NCI-H146 treated with DMSO at 0.1 percent for 48 hours (cell line): ENCODE measurements at regions not wholly inside any gene's neighbourhood (a gene's known extent, or its start where the extent isn't known, plus 50 kb on each side); places are given as distances from the start of the nearest gene placed in this dataset.
"Not testable (repeated sequence)": the region's sequence is repeated elsewhere in the genome, so short reads cannot be mapped to it uniquely, and the experiment has no call there.

Source experiments
- DNase-seq: peaks from one replicate; lab custom pipeline; 2025; ENCODE audit not compliant: unreplicated experiment; lab: John Stamatoyannopoulos, UW

DNA sequence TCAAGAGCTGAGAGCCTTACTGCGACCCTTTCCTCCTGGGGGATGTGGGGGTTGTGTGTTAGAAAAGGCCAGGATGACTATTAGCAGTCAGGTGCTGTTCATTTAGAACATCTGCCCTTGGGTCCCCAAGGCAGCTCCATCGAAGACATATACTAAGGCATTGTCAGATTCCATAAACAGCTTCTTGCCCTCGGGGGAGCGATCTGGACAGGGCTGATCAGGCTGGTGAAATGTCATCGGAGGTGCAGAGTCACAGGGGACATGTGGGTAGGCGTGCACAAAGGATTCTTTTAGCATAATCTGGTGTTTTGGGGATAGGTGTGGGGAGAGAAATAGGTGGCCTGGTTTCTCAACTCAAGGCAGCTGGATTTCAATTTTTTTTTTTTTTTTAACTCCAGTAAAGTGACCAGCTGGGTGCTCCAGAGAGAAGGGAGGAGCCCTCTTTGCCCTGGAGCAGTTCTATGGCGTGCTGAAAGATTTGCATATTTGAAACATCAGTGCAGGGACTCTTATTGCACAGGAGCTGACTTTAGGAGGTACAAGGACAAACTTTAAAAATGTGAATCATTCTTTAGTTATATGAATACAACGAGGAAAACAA is 160.1 kb downstream of the SUDS3 start:
- peak; percentile 74 for DNase-seq

GRCh38 chr12:118537481-118537917 is 161.1 kb downstream of the SUDS3 start:
- DNase-seq: peak; percentile 43

DNA sequence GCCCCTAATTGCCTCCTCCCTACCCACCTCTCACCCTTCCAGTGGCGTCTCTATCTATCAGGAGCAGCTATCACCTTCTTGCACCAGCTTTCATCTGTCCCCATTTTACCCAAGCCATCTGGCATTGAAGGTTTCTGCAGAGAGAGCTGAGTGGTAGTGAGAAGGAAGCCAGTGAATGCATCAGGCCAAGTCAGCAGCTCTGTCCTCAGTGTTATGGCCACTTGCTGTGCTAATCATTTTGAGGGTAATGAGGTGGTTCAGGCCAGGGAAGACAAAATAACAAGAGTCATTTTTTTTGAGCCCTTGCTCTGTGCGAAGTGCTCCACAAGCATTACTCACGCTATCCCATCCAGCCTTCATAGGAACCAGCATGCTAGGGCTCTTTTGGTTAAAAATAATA is 164.7 kb downstream of the SUDS3 start:
- DNase-seq: no peak

GRCh38 chr12:118541934-118542333 is 165.6 kb downstream of the SUDS3 start:
- no peak for DNase-seq

GRCh38 chr12:118543651-118544050 is 167.3 kb downstream of the SUDS3 start:
- DNase-seq: no peak

DNA sequence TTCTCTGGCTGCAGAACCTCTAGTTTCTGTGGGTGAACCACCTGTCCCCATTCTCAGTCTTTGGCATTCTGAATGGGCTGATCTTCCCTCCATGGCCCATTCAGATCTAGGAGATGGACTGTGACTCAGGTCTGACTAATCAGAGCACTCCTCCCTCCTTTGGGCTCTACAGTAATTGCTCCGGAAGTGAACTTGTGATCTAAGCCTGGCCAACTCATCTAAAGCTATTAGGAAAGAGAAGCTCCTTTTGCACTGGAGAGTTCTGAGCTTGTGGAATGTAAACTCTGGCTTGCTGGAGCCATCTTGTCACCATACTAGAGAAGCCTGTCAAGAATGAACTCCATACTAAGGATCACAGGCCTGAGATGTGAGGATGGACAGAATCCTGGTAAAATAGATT is 168.2 kb downstream of the SUDS3 start:
- DNase-seq: no peak

GRCh38 chr12:118547606-118548005 is 171.3 kb downstream of the SUDS3 start:
- DNase-seq: not testable (repeated sequence)

DNA sequence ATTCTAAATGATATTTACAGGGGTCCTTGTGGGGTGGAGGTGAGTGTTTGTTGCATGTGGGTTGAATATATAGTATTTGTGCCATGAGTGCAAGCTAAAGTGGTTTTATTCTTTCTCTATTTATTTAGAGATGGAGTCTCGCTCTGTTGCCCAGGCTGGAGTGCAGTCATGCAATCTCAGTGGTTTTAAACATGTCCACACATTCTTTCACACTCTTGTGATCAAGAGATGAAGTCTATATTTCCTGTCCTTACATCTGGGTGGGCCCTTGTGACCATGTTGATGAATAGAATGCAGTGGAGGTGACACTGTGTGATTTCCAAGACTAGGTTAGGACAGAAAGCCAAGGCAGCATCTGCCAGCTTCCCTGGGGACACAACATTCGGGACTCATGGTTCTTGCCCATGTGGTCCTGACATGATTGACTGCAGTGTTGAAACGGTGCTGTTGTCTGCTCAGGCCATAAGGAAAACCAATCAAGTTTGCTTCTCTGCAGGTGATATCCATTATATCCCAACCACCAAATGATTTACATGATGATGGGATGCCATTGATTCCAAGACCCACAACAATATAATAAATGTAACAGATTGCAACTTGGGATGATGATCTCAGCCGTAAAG is 172.6 kb downstream of the SUDS3 start:
- no peak for DNase-seq

DNA sequence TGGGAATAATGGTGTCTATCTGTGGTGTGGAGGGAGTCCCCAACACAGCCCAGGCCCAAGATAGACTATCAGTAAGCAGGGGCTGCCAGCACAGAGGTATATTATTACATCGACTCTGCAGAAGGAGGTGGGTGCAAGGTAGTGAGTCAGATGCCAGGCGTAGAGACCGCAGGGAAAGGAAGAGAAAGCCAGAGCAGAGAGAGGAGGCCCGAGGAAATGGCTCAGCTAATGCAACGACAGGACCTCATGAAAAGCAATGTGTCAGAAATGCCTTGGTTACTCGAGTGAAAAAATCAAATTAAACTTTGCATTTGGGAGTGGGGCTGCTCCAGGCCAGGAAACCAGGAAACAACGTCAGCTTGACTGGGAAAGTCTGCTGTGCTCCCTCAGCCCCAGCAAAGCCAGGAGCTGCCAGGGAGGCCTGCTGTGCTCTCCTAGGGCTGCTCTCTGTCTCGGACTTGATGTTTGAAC is 173.2 kb downstream of the SUDS3 start:
- peak; percentile 53 for DNase-seq

GRCh38 chr12:118553856-118554504 is 177.6 kb downstream of the SUDS3 start:
- DNase-seq: no peak

- no peak for DNase-seq
These were observed 182.6 kb downstream of the SUDS3 start for GRCh38 chr12:118558941-118559340.

DNA sequence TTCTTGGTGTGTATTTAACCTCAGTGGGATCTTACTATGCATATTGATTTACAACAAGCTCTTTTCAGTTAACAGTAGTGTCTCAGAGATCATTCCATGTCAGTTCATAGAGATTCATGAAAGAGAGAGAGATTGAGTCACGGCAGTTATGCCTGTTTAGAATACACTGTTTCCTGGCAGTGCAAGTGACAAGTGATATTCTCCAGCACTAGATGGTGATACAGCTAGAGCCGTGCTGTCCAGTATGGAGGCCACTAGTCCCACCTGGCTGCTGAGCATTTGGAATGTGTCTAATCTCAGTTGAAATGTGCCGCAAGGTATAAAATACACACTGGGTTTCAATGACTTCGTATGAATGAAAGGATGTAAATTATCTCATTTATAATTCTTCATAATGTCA is 184.4 kb downstream of the SUDS3 start:
- peak; percentile 26 for DNase-seq

DNA sequence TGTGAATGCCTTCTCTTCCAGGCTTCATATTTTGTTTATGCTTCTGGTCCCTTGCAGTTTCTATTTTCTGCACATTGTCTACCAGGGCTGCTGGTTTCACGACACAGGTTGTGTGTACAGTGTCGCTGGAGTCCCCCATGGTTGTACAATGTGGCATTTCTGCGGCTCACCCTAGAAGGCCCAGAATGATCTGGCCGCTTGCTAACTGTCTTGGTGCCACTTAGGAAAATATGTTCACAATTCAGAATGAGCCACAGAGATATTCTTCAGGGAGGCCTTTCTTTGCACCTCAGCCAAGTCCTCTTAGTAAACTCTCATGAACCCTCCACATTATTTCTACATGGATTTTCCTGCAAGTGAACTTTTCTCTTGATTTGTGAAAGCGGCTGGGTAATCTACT is 195.4 kb downstream of the SUDS3 start:
- DNase-seq: no peak

DNA sequence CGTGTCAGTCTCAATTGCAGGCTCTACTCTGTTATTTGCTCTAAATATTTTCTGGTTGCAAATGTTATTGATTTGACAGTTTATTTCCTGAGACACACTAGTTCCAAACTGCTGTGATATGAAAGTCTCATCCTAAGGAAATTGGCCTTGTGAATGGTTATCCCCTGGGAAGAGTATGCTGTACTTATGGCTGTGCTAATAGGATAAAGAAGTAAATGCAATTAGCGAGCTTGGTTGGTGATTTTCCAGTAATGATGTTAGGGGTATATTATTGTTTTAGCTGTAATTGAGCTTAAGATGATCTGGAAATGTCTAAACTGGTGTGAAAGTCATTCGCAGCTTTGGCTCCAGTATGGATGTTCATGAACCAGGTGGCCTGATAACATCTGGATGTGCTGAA is 197.9 kb downstream of the SUDS3 start:
- DNase-seq: no peak

DNA sequence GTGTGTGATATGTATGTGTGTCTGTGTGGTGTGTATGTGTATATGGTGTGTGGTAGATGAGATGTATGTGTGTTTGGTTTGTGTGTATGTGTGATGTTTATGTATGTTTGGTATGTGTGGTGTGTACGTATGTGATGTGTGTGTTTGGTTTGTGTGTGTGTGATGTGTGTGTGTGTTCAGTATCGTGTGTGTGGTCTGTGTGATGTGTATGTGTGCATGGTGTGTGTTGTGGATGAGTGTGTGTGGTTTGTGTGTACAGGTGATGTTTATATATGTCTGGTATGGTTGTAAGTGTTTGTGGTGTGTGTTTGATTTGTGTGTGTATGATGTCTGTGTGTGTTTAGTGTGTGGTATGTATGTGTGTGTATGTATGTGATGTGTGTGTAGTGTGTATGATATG is 199.4 kb downstream of the SUDS3 start:
- DNase-seq: no peak

- no peak for DNase-seq
These were observed 205.0 kb downstream of the SUDS3 start for GRCh38 chr12:118581371-118581770.

GRCh38 chr12:118582863-118583262 is 206.5 kb downstream of the SUDS3 start:
- DNase-seq: no peak

DNA sequence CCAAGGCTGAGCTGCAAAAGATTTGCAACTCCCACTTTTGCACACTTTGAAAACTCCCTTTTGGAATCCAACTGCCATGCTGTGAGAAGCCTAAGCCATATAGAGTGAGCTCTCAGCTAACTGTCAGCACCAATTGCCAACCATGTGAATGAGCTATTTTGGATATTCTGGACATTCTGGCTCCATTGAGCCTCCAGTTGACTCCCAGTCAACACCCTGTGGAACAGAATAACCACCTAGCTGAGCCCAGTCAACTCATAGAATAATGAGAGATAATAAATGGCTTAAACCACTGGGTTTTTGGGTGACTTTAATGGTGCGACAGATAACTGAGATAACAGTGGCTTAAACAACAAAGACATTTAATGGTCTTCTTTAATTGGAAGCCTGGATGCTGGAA is 210.1 kb downstream of the SUDS3 start:
- no peak for DNase-seq

DNA sequence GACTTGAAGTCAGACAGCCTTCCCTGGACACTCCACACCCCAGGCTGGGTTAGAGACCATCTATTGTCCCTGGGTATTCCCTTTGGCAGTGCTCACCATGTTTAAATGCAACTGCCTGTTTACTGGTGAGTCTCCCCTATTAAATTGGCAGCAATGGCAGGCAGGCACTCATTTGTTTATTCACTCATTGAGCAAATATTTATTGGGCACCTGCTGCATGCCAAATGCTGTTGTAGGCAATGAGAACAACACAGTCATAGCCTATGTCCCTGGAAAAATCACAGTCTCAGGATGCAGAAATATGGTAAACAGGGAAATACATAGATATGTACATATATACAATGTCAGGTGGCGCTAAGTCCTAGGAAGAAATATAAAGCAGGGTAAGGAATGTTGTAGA is 212.8 kb downstream of the SUDS3 start:
- no peak for DNase-seq

GRCh38 chr12:118590406-118591150 is 214.2 kb downstream of the SUDS3 start:
- DNase-seq: no peak

DNA sequence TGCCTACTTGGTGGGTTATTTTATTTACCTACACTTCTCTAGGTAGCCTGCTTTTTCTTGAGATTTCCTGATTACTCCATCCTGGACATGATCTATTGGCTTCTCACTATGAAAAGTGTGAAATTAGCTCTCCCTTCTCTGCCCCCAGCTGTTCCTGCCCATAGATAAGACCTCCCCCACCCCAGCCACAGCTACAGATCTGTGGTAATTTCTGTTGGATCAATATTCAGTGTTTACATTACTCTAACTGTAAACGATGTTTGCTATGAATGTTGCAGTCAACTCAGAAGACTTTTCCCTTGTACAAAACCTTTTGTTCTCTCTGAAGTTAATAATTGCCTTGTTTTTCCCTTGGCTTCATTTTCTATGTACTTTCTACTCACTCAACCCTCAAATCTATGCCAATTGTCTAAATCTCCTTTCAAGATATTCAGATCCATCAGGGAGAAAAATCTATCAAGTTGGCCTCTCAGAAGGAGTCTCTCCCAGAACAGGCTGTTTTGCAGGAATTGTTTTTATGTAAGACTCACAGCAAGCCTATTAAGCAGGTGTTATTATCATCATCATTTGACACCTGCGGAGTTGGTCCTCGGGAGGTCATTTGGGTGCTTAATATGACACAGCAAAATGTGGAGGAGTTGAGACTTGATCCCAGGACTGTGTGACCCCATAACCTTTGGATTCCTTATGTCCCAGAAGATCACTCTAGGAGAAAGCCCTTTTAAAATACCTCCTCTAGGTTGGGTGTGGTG is 227.4 kb downstream of the SUDS3 start:
- peak; percentile 98 for DNase-seq
